ENCODE measurements at regions not wholly inside any gene's neighbourhood (a gene's known extent, or its start where the extent isn't known, plus 50 kb on each side); places are given as distances from the start of the nearest gene placed in this dataset.

- H3K4me1 ChIP-seq (ENCODE audit: insufficient read depth), result no peaks in the 10 kb centered on the region
- Mint-ChIP-seq H3K4me1 (peaks cover 6% of the 10 kb centered on the region; the same call in 2 of the 3 replicates), H3K27ac (no peak overlapping the region), H3K4me3 (no peak overlapping the region), H3K27me3 (ENCODE audit: insufficient read depth, low read depth, poor library complexity) (no peaks in the 10 kb centered on the region), H3K36me3 (ENCODE audit: low read depth) (peaks cover 12% of the 10 kb centered on the region), H3K9me3 (peaks cover 7% of the 10 kb centered on the region; the same call in 2 of the 3 replicates)
- H3K9me2 ChIP-seq (ENCODE audit: insufficient read depth), result peaks cover 4% of the 10 kb centered on the region; the same call in 1 of the 2 replicates
- TF ChIP-seq POLR2AphosphoS5 (IDR thresholded peaks at IDR 0.05; ENCODE audit: low read depth), result no peak
- H3K27ac ChIP-seq (ENCODE audit: low read depth), result no peak overlapping the region
- H2AFZ ChIP-seq, result no peak overlapping the region
- no peak overlapping the region for H3K4me3 ChIP-seq
- DNase-seq (ENCODE audit: low spot score), result no peak
- no peaks in the 10 kb centered on the region for H3K79me2 ChIP-seq (replicated peaks; ENCODE audit: insufficient read depth)
- no peaks in the 10 kb centered on the region for H3F3A ChIP-seq (replicated peaks; ENCODE audit: low read depth)
- no peak for ATAC-seq
- no peaks in the 10 kb centered on the region for H3K27me3 ChIP-seq (ENCODE audit: insufficient read depth)
- H4K20me1 ChIP-seq (replicated peaks; ENCODE audit: insufficient read depth), result no peaks in the 10 kb centered on the region
- peaks cover 3% of the 10 kb centered on the region; the same call in 1 of the 2 replicates for H3K36me3 ChIP-seq (ENCODE audit: insufficient read depth)
- no peak overlapping the region for H3K4me2 ChIP-seq
Observed at GRCh38 chr13:77833331-77833863, 85.2 kb downstream of the EDNRB start.

- H3F3A ChIP-seq (replicated peaks; ENCODE audit: low read depth), result no peaks in the 10 kb centered on the region
- no peaks in the 10 kb centered on the region for H3K27me3 Mint-ChIP-seq (ENCODE audit: insufficient read depth, low read depth, poor library complexity)
- ATAC-seq (no peak), DNase-seq (ENCODE audit: low spot score) (no peak)
- H3K9me3 Mint-ChIP-seq, result no peaks in the 10 kb centered on the region
- no peak overlapping the region for H3K4me2 ChIP-seq
- no peaks in the 10 kb centered on the region for H3K36me3 ChIP-seq (ENCODE audit: insufficient read depth)
- H3K4me1 Mint-ChIP-seq, result peaks cover 6% of the 10 kb centered on the region; the same call in 2 of the 3 replicates
- H3K9me2 ChIP-seq (ENCODE audit: insufficient read depth), result peaks cover 4% of the 10 kb centered on the region; the same call in 1 of the 2 replicates
- no peak overlapping the region for H3K4me3 ChIP-seq
- H3K36me3 Mint-ChIP-seq (ENCODE audit: low read depth), result peaks cover 4% of the 10 kb centered on the region
- no peak overlapping the region for H3K27ac ChIP-seq (ENCODE audit: low read depth)
- no peak overlapping the region for H3K4me3 Mint-ChIP-seq
- no peak overlapping the region for H3K27ac Mint-ChIP-seq
- H2AFZ ChIP-seq, result no peak overlapping the region
- H3K79me2 ChIP-seq (replicated peaks; ENCODE audit: insufficient read depth), result no peaks in the 10 kb centered on the region
- H3K27me3 ChIP-seq (ENCODE audit: insufficient read depth), result no peaks in the 10 kb centered on the region
- H3K4me1 ChIP-seq (ENCODE audit: insufficient read depth), result no peaks in the 10 kb centered on the region
- H4K20me1 ChIP-seq (replicated peaks; ENCODE audit: insufficient read depth), result no peaks in the 10 kb centered on the region
- TF ChIP-seq, protein P1, sequence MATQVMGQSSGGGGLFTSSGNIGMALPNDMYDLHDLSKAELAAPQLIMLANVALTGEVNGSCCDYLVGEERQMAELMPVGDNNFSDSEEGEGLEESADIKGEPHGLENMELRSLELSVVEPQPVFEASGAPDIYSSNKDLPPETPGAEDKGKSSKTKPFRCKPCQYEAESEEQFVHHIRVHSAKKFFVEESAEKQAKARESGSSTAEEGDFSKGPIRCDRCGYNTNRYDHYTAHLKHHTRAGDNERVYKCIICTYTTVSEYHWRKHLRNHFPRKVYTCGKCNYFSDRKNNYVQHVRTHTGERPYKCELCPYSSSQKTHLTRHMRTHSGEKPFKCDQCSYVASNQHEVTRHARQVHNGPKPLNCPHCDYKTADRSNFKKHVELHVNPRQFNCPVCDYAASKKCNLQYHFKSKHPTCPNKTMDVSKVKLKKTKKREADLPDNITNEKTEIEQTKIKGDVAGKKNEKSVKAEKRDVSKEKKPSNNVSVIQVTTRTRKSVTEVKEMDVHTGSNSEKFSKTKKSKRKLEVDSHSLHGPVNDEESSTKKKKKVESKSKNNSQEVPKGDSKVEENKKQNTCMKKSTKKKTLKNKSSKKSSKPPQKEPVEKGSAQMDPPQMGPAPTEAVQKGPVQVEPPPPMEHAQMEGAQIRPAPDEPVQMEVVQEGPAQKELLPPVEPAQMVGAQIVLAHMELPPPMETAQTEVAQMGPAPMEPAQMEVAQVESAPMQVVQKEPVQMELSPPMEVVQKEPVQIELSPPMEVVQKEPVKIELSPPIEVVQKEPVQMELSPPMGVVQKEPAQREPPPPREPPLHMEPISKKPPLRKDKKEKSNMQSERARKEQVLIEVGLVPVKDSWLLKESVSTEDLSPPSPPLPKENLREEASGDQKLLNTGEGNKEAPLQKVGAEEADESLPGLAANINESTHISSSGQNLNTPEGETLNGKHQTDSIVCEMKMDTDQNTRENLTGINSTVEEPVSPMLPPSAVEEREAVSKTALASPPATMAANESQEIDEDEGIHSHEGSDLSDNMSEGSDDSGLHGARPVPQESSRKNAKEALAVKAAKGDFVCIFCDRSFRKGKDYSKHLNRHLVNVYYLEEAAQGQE (IDR thresholded peaks at IDR 0.05; ENCODE audit: unreplicated experiment), result no peak
- no peak for TF ChIP-seq ETS1 (IDR thresholded peaks at IDR 0.05)
- no peak for TF ChIP-seq POLR2AphosphoS5 (IDR thresholded peaks at IDR 0.05; ENCODE audit: low read depth)
- no peak for TF ChIP-seq EZH2phosphoT487 (IDR thresholded peaks at IDR 0.05; ENCODE audit: unreplicated experiment)
- TF ChIP-seq EZH2 (IDR thresholded peaks at IDR 0.05; ENCODE audit: low read depth, unreplicated experiment), result no peak
- TF ChIP-seq NANOG (IDR thresholded peaks at IDR 0.05; ENCODE audit: borderline replicate concordance), result no peak
- no peak for TF ChIP-seq ZNF331 (CRISPR knock-in tag; IDR thresholded peaks at IDR 0.05; ENCODE audit: low read depth)
- TF ChIP-seq JUNB (IDR thresholded peaks at IDR 0.05; ENCODE audit: unreplicated experiment), result no peak
- no peak for TF ChIP-seq ZNF462 (CRISPR knock-in tag; IDR thresholded peaks at IDR 0.05)
Observed at GRCh38 chr13:77832339-77833100, 86.1 kb downstream of the EDNRB start.
